Loucy (cell line): ENCODE measurements at regions not wholly inside any gene's neighbourhood (a gene's known extent, or its start where the extent isn't known, plus 50 kb on each side); places are given as distances from the start of the nearest gene placed in this dataset.

Experiments used
- H2AFZ ChIP-seq: fragments of 200-600 bp; sonication (generic); 2 replicates; pipeline ENCODE4 v1.6.0; 2016; ENCODE audit warnings: antibody characterized with exemption, mild to moderate bottlenecking, low read length, moderate library complexity
- H3F3A ChIP-seq: fragments of 200-600 bp; 2 replicates; pipeline ENCODE4 v1.6.0; 2016; ENCODE audit warnings: antibody characterized with exemption, low read depth, mild to moderate bottlenecking
- H3K27me3 ChIP-seq: fragments of 200-600 bp; sonication (generic); 2 replicates; pipeline ENCODE4 v1.6.1; 2014; ENCODE audit warnings: low read length, mild to moderate bottlenecking; ENCODE audit not compliant: insufficient read depth, poor library complexity, severe bottlenecking
- H3K36me3 ChIP-seq: fragments of 200-600 bp; sonication (generic); 2 replicates; pipeline ENCODE4 v1.6.1; 2016; ENCODE audit warnings: low read length; ENCODE audit not compliant: insufficient read depth
- H3K4me1 ChIP-seq: fragments of 200-600 bp; sonication (generic); 2 replicates; pipeline ENCODE4 v1.5.1; 2014; ENCODE audit warnings: low read length, mild to moderate bottlenecking; ENCODE audit not compliant: insufficient read depth, poor library complexity, severe bottlenecking
- H3K4me2 ChIP-seq: fragments of 200-600 bp; sonication (generic); 2 replicates; pipeline ENCODE4 v1.6.0; 2014; ENCODE audit warnings: antibody characterized with exemption, low read length, low read depth, mild to moderate bottlenecking; ENCODE audit not compliant: poor library complexity, severe bottlenecking
- H3K4me3 ChIP-seq: fragments of 200-600 bp; sonication (generic); 2 replicates; pipeline ENCODE4 v1.5.1; 2014; ENCODE audit warnings: low read length, mild to moderate bottlenecking, mixed read lengths; ENCODE audit not compliant: poor library complexity, severe bottlenecking
- H3K79me2 ChIP-seq: fragments of 200-600 bp; sonication (generic); 2 replicates; pipeline ENCODE4 v1.6.1; 2014; ENCODE audit warnings: low read length; ENCODE audit not compliant: insufficient read depth
- H3K9ac ChIP-seq: fragments of 200-600 bp; sonication (generic); 2 replicates; pipeline ENCODE4 v1.6.0; 2014; ENCODE audit warnings: mild to moderate bottlenecking, low read depth, low read length, moderate library complexity; ENCODE audit not compliant: poor library complexity, severe bottlenecking
- H3K9me2 ChIP-seq: fragments of 200-600 bp; sonication (generic); replicated peaks from 2 replicates; pipeline ENCODE4 v1.6.1; 2016; ENCODE audit warnings: low read depth, low read length, mixed read lengths
- H3K9me3 ChIP-seq: fragments of 200-600 bp; sonication (generic); 2 replicates; pipeline ENCODE4 v1.6.1; 2014; ENCODE audit warnings: mild to moderate bottlenecking, antibody characterized with exemption, low read length, low read depth; ENCODE audit not compliant: insufficient read depth
- H4K20me1 ChIP-seq: fragments of 200-600 bp; sonication (generic); 2 replicates; pipeline ENCODE4 v1.6.0; 2014; ENCODE audit warnings: antibody characterized with exemption, low read length, mild to moderate bottlenecking; ENCODE audit not compliant: insufficient read depth, poor library complexity, severe bottlenecking
- EZH2phosphoT487 ChIP-seq: fragments of 200-600 bp; IDR thresholded peaks from 2 replicates; pipeline ENCODE4 v1.6.1; 2018; ENCODE audit warnings: antibody characterized with exemption, mild to moderate bottlenecking, moderate library complexity, borderline replicate concordance
- TF ChIP-seq, protein P1 (sequence below): fragments of 200-600 bp; sonication (generic); conservative IDR thresholded peaks from 2 replicates; pipeline ENCODE4 v1.5.1; 2014; ENCODE audit warnings: mild to moderate bottlenecking, antibody characterized with exemption, low read length

DNA sequence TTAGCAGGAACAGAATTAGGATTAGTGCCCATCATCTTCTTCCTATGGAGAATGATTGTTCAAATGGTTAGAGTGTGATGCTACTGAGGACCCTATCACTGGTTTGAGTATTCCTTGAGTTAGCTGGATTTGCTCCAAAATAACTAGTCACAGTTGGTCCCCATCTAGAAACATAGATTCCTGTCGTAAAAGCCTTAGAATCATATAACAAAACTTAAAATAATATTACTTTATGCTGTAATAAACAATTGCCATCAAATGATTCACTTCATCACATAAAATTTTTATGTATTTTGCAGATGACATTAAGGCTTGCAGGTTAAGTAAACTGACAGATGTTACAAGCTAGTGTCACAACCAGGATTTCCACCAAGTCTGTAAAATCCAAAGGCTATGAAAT, 209.8 kb downstream of the CCER1 start:
- Histone ChIP-seq H3K4me1 (no peaks in the 10 kb centered on the region), H3F3A (no peaks in the 10 kb centered on the region), H3K27me3 (no peaks in the 10 kb centered on the region), H4K20me1 (no peaks in the 10 kb centered on the region), H2AFZ (no peak overlapping the region), H3K79me2 (no peaks in the 10 kb centered on the region), H3K36me3 (no peaks in the 10 kb centered on the region), H3K4me3 (no peak overlapping the region), H3K9ac (no peak overlapping the region), H3K4me2 (no peak overlapping the region), H3K9me3 (no peaks in the 10 kb centered on the region), H3K9me2 (no peaks in the 10 kb centered on the region)
- TF ChIP-seq, protein P1, sequence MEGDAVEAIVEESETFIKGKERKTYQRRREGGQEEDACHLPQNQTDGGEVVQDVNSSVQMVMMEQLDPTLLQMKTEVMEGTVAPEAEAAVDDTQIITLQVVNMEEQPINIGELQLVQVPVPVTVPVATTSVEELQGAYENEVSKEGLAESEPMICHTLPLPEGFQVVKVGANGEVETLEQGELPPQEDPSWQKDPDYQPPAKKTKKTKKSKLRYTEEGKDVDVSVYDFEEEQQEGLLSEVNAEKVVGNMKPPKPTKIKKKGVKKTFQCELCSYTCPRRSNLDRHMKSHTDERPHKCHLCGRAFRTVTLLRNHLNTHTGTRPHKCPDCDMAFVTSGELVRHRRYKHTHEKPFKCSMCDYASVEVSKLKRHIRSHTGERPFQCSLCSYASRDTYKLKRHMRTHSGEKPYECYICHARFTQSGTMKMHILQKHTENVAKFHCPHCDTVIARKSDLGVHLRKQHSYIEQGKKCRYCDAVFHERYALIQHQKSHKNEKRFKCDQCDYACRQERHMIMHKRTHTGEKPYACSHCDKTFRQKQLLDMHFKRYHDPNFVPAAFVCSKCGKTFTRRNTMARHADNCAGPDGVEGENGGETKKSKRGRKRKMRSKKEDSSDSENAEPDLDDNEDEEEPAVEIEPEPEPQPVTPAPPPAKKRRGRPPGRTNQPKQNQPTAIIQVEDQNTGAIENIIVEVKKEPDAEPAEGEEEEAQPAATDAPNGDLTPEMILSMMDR = no peak
- TF ChIP-seq EZH2phosphoT487 = no peak

DNA sequence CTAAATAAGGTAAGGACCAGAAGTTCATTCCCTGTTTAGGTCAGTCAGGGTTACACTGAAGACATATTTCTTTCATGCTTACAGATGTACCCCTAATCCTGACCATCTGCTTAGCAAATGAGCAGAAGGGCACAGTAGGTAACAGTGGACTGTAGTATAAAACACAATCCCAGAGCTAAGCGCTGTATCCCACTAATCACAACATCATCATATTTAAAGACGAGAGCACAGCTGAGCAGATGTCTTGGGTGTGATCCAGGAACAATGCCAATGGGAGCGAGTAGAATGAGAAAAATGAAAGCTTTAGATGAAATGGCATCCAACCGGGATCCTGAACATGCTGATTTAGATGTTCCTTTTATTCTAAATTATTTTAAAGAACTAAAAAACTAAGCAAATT, 213.4 kb downstream of the CCER1 start:
- Histone ChIP-seq H3K27me3 (no peaks in the 10 kb centered on the region), H3F3A (no peaks in the 10 kb centered on the region), H3K79me2 (no peaks in the 10 kb centered on the region), H3K4me3 (no peak overlapping the region), H3K9me2 (no peaks in the 10 kb centered on the region), H3K36me3 (no peaks in the 10 kb centered on the region), H4K20me1 (no peaks in the 10 kb centered on the region), H3K9me3 (no peaks in the 10 kb centered on the region), H3K4me1 (no peaks in the 10 kb centered on the region), H3K9ac (no peak overlapping the region), H2AFZ (no peak overlapping the region), H3K4me2 (no peak overlapping the region)
- TF ChIP-seq EZH2phosphoT487 = no peak
- TF ChIP-seq, protein P1 = no peak

DNA sequence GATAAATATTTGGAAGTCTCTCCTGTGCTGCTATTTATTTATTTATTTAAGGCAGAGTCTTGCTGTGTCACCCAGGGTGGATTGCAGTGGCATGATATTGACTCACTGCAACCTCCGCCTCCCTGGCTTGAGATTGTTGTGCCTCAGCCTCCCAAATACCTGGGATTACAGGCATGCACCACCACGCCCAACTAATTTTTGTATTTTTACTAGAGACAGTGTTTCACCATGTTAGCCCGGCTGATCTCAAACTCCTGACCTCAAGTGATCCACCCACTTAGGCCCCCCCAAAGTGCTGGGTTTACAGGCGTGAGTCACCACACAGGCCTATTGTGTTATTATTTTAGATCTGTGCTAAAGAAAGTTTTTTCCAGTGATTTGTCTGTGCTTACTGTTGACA, 225.2 kb downstream of the CCER1 start:
- Histone ChIP-seq H4K20me1 (no peaks in the 10 kb centered on the region), H3K4me3 (no peak overlapping the region), H3F3A (no peaks in the 10 kb centered on the region), H3K79me2 (no peaks in the 10 kb centered on the region), H2AFZ (no peak overlapping the region), H3K9ac (no peak overlapping the region), H3K4me1 (no peaks in the 10 kb centered on the region), H3K27me3 (no peaks in the 10 kb centered on the region), H3K9me3 (no peaks in the 10 kb centered on the region), H3K4me2 (no peak overlapping the region), H3K9me2 (no peaks in the 10 kb centered on the region), H3K36me3 (no peaks in the 10 kb centered on the region)
- TF ChIP-seq, protein P1 = no peak
- no peak for TF ChIP-seq EZH2phosphoT487
